ENCODE measurements at regions not wholly inside any gene's neighbourhood (a gene's known extent, or its start where the extent isn't known, plus 50 kb on each side); places are given as distances from the start of the nearest gene placed in this dataset.
"Not testable (repeated sequence)": the region's sequence is repeated elsewhere in the genome, so short reads cannot be mapped to it uniquely, and the experiment has no call there.

- in situ Hi-C loops (cut with HindIII; ENCODE audit: low pct_ligation_motif_present, low sequenced_read_pairs), result no loop called here
- no peak for TF ChIP-seq CTCF (IDR thresholded peaks at IDR 0.05; ENCODE audit: low read depth, low read length, missing control alignments)
- no peak overlapping the region for H3K4me3 ChIP-seq (ENCODE audit: low read depth, low read length)
- H3K36me3 ChIP-seq (replicated peaks), result no peaks in the 10 kb centered on the region
- no peak overlapping the region for H3K27ac ChIP-seq
- H3K27me3 ChIP-seq (replicated peaks), result no peaks in the 10 kb centered on the region
- no peak for DNase-seq
Measured at GRCh38 chr5:122694884-122695283, 80.0 kb upstream of the SNX2 start.

GRCh38 chr5:122696735-122697134 is 78.1 kb upstream of the SNX2 start:
- in situ Hi-C loops (cut with HindIII; ENCODE audit: low pct_ligation_motif_present, low sequenced_read_pairs); H3K4me3 ChIP-seq (ENCODE audit: low read depth, low read length); DNase-seq; H3K27me3 ChIP-seq (replicated peaks); H3K27ac ChIP-seq; H3K36me3 ChIP-seq (replicated peaks): not testable (repeated sequence)

- no peaks in the 10 kb centered on the region for H3K36me3 ChIP-seq (replicated peaks)
- no peaks in the 10 kb centered on the region for H3K27me3 ChIP-seq (replicated peaks)
- no peak overlapping the region for H3K4me3 ChIP-seq (ENCODE audit: low read depth, low read length)
- in situ Hi-C loops (cut with HindIII; ENCODE audit: low pct_ligation_motif_present, low sequenced_read_pairs), result no loop called here
- DNase-seq, result no peak
- TF ChIP-seq CTCF (IDR thresholded peaks at IDR 0.05; ENCODE audit: low read depth, low read length, missing control alignments), result no peak
- H3K27ac ChIP-seq, result no peak overlapping the region
Measured at GRCh38 chr5:122697191-122697590, 77.7 kb upstream of the SNX2 start.

- no peak for DNase-seq
- no peaks in the 10 kb centered on the region for H3K27me3 ChIP-seq (replicated peaks)
- TF ChIP-seq CTCF (IDR thresholded peaks at IDR 0.05; ENCODE audit: low read depth, low read length, missing control alignments), result no peak
- H3K36me3 ChIP-seq (replicated peaks), result no peaks in the 10 kb centered on the region
- in situ Hi-C loops (cut with HindIII; ENCODE audit: low pct_ligation_motif_present, low sequenced_read_pairs), result no loop called here
- no peak overlapping the region for H3K4me3 ChIP-seq (ENCODE audit: low read depth, low read length)
- H3K27ac ChIP-seq, result no peak overlapping the region
Measured at GRCh38 chr5:122699201-122699600, 75.7 kb upstream of the SNX2 start.

- DNase-seq, result no peak
- in situ Hi-C loops (cut with HindIII; ENCODE audit: low pct_ligation_motif_present, low sequenced_read_pairs), result no loop called here
Measured at GRCh38 chr5:122701640-122702523, 73.0 kb upstream of the SNX2 start.

GRCh38 chr5:122702524-122702875 is 72.4 kb upstream of the SNX2 start:
- Histone ChIP-seq H3K27ac (no peak overlapping the region), H3K36me3 (replicated peaks) (no peaks in the 10 kb centered on the region), H3K27me3 (replicated peaks) (no peaks in the 10 kb centered on the region), H3K4me3 (ENCODE audit: low read depth, low read length) (no peak overlapping the region)
- in situ Hi-C loops (cut with HindIII; ENCODE audit: low pct_ligation_motif_present, low sequenced_read_pairs), result no loop called here
- DNase-seq, result no peak
- TF ChIP-seq CTCF (IDR thresholded peaks at IDR 0.05; ENCODE audit: low read depth, low read length, missing control alignments), result no peak

More at GRCh38 chr5:122701640-122702523, 73.0 kb upstream of the SNX2 start:
- no peak for TF ChIP-seq CTCF (IDR thresholded peaks at IDR 0.05; ENCODE audit: low read depth, low read length, missing control alignments)
- Histone ChIP-seq H3K27me3 (replicated peaks) (no peaks in the 10 kb centered on the region), H3K36me3 (replicated peaks) (no peaks in the 10 kb centered on the region), H3K4me3 (ENCODE audit: low read depth, low read length) (no peak overlapping the region), H3K27ac (no peak overlapping the region)

Data from brain microvascular endothelial cell (primary cell).